ENCODE measurements at regions not wholly inside any gene's neighbourhood (a gene's known extent, or its start where the extent isn't known, plus 50 kb on each side); places are given as distances from the start of the nearest gene placed in this dataset.

DNA sequence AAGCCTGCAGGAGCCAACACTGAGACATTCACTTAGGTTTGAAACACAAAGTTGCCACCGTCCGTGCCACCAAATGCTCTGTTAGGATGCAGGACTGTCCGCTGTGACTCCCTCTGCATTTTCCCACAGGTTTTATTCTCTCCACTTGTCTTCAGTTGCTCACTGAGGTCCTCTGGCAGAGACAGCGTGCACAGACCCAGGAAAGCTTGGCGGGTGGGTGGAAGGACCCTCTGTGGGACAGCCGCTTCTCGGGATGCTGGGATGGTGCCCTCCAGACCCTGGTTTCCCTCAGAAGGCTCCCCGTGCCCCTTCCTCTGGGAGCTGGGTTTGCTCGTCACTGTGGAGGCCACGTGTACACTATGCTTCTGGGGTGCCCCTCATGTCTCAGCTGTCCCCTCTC lies 733.6 kb downstream of the GALR1 start:
- no peak for DNase-seq (ENCODE audit: low read depth)
- no peak overlapping the region for H3K4me3 ChIP-seq (ENCODE audit: control insufficient read depth, low read depth, low read length)
- TF ChIP-seq, protein P1, sequence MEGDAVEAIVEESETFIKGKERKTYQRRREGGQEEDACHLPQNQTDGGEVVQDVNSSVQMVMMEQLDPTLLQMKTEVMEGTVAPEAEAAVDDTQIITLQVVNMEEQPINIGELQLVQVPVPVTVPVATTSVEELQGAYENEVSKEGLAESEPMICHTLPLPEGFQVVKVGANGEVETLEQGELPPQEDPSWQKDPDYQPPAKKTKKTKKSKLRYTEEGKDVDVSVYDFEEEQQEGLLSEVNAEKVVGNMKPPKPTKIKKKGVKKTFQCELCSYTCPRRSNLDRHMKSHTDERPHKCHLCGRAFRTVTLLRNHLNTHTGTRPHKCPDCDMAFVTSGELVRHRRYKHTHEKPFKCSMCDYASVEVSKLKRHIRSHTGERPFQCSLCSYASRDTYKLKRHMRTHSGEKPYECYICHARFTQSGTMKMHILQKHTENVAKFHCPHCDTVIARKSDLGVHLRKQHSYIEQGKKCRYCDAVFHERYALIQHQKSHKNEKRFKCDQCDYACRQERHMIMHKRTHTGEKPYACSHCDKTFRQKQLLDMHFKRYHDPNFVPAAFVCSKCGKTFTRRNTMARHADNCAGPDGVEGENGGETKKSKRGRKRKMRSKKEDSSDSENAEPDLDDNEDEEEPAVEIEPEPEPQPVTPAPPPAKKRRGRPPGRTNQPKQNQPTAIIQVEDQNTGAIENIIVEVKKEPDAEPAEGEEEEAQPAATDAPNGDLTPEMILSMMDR (IDR thresholded peaks at IDR 0.05; ENCODE audit: control insufficient read depth, insufficient read depth, low read depth, low read length, missing control alignments) = no peak

DNA sequence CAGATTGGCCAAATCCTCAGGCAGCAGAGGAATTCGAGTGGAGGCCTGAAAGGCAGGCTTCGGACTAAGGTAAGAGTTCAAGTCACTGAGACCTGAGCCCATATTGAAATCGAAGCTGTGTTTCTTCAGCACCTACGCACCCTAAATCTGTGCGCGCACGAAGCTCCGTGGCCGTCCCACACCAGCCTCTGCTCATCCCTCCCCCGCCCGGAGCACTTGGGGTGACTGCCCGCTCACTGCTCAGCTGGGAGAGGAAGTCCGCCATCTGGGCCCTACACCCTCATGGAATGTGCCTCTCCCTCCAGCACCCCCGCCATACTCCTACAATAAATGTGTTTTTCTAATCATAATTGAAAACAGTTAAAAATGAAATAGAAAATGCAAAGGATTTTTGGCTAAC lies 734.5 kb downstream of the GALR1 start:
- no peak for DNase-seq (ENCODE audit: low read depth)
- no peak overlapping the region for H3K4me3 ChIP-seq (ENCODE audit: control insufficient read depth, low read depth, low read length)
- TF ChIP-seq, protein P1 (IDR thresholded peaks at IDR 0.05; ENCODE audit: control insufficient read depth, insufficient read depth, low read depth, low read length, missing control alignments) = no peak

DNA sequence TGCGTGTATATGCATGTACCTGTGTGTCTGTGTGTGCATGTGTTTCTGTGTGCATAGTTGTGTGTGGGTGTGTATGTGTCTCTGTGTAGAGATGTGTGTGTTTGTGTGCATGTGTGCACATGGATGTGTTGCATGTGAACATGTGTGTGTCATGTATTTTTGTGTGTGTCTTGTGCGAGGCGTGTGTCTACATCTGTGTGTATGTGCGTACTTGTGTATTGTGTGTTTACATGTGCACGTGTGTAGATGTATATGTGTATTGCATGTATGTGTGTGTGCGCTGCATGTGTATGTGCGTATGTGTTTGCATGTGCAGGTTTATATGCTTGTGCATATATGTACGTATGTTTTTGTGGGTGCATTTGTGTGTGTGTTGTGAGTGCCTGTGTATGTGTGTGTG lies 735.2 kb downstream of the GALR1 start:
- TF ChIP-seq, protein P1 (IDR thresholded peaks at IDR 0.05; ENCODE audit: control insufficient read depth, insufficient read depth, low read depth, low read length, missing control alignments) = no peak
- DNase-seq (ENCODE audit: low read depth) = no peak
- no peak overlapping the region for H3K4me3 ChIP-seq (ENCODE audit: control insufficient read depth, low read depth, low read length)

DNA sequence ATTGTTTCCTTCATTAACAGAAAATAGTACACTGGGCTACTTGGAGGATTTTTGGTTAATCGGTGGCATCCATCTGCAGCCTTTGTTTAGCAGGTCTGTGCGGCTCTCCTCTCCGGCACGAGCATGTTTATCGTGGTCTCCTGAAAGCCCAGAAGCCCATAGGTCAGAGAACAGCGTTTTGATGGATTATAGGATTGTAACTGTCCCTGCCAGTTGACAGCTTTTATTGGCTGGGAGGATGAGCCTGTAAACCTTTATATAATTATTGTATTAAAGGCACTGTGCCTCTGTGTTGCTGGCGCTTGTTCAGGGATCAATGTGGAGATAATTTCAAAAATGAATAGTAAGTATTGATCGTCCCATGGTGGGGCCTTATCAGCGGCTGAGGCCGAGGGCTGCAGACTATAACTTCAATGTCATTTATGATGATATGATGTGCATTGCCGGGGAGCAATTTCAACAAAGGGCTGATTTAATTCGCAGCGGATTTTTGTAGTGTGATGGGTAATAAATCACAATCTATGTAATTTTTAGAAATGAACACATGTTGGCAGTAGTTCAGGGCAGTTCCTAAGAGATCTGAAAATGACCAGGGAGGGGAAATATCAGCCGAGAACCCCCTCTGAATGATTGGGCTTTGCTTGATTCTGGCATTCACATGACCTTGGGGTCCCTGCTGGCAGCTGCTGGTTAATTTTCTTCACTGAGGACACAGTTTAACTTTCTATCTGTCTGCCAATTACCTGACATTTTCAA lies 736.1 kb downstream of the GALR1 start:
- no peak for DNase-seq (ENCODE audit: low read depth)
- no peak overlapping the region for H3K4me3 ChIP-seq (ENCODE audit: control insufficient read depth, low read depth, low read length)
- TF ChIP-seq, protein P1 (IDR thresholded peaks at IDR 0.05; ENCODE audit: control insufficient read depth, insufficient read depth, low read depth, low read length, missing control alignments) = no peak

DNA sequence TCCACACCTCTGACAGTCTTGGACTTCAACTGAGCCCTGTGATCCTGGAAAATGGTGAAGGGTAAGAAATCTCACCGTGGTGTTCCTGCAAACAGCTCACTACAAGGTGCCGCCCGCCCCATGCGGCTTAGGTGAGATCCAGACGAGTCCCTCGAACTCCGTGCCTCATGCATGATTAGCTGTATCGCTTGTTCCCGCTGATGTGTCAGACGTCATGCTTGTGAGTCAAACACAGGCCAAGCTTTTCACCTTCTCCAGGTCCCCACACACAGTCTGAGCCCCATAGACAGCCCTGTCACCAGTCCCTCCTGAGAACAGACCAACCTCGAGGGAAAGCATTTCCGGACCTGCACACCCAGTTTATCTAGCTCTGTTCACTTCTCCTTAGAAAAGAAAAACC lies 740.5 kb downstream of the GALR1 start:
- no peak overlapping the region for H3K4me3 ChIP-seq (ENCODE audit: control insufficient read depth, low read depth, low read length)
- DNase-seq (ENCODE audit: low read depth) = no peak
- TF ChIP-seq, protein P1 (IDR thresholded peaks at IDR 0.05; ENCODE audit: control insufficient read depth, insufficient read depth, low read depth, low read length, missing control alignments) = no peak

DNA sequence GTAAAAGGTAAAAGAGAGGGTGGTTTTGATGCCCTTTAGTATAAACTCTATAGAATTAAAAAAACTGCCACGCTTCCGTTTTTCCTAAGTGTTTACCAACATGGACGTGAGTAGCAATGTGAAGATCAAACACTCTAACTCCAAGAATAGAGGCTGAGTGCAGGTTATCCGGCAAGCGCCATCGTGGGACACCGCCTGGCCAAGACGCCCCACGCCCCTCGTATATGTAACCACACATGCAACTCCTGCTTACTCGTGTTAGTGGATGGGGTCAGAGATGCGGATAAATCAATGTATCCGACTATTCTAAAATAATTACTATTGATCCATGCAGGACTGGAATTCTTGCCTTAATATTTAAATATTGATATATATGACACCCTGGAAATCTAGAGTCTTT lies 741.3 kb downstream of the GALR1 start:
- DNase-seq (ENCODE audit: low read depth) = no peak
- H3K4me3 ChIP-seq (ENCODE audit: control insufficient read depth, low read depth, low read length) = no peak overlapping the region
- TF ChIP-seq, protein P1 (IDR thresholded peaks at IDR 0.05; ENCODE audit: control insufficient read depth, insufficient read depth, low read depth, low read length, missing control alignments) = no peak

All from AG09309 (cell line).